ENCODE measurements at regions not wholly inside any gene's neighbourhood (a gene's known extent, or its start where the extent isn't known, plus 50 kb on each side); places are given as distances from the start of the nearest gene placed in this dataset.

DNA sequence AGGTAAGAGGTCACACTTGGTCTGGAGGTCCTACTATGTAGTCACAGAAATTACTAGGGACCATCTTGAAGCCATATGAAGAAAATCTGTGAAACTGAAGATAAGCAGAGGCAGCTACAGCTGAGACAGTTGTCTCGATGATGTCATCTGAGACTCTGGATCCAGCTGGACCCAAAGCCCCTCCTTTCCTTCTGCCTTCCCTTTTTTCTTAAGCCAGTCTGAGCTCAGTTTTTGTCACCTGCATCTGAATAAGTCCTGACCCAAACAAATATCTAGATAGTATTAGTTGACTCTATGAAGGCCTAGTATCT lies 143.3 kb downstream of the ETS2 start:
- no peaks in the 10 kb centered on the region for H3K36me3 ChIP-seq
- no peak overlapping the region for H3K27ac ChIP-seq
- no peaks in the 10 kb centered on the region for H3K9me3 ChIP-seq (ENCODE audit: low read depth)
- H3K4me1 ChIP-seq (ENCODE audit: low read depth): no peaks in the 10 kb centered on the region
- TF ChIP-seq, protein P1, sequence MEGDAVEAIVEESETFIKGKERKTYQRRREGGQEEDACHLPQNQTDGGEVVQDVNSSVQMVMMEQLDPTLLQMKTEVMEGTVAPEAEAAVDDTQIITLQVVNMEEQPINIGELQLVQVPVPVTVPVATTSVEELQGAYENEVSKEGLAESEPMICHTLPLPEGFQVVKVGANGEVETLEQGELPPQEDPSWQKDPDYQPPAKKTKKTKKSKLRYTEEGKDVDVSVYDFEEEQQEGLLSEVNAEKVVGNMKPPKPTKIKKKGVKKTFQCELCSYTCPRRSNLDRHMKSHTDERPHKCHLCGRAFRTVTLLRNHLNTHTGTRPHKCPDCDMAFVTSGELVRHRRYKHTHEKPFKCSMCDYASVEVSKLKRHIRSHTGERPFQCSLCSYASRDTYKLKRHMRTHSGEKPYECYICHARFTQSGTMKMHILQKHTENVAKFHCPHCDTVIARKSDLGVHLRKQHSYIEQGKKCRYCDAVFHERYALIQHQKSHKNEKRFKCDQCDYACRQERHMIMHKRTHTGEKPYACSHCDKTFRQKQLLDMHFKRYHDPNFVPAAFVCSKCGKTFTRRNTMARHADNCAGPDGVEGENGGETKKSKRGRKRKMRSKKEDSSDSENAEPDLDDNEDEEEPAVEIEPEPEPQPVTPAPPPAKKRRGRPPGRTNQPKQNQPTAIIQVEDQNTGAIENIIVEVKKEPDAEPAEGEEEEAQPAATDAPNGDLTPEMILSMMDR (IDR thresholded peaks at IDR 0.05; ENCODE audit: low read depth, low read length): no peak
- no peak for DNase-seq (ENCODE audit: low read depth in 1 of 2, low spot score in 1 of 2)
- no peak overlapping the region for H3K4me3 ChIP-seq
- no peaks in the 10 kb centered on the region for H3K27me3 ChIP-seq

DNA sequence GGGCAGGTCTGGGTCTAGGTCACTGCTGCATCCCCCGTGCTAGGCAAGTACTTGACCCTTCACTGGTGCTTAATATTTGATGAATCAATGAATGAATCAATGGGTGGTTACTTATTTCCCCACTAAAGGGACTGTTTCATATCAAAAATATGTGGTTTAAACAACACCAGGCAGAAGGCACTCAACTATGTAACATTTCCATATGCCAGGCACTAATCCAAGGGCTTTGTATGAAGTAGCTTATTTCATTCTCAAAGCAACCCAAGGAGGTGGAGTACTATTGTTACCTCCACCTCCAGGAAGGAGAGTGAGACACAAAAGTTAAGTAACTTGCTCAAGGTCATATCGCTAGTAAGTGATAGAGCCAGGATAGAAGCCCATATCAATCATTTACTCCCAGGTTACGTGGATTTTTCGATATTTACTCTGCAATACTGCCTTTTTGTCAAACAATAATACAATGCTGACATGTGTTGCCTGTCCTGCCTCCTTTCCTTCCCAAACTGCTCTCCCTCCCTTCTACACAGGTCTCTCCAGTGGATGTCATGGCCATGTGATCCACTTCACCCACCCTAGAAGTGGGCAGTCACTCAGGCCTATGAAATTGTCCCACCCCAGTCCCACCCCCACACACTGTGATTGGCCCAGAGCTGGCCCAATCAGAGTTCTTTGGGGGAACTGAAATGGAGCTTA lies 142.8 kb downstream of the ETS2 start:
- TF ChIP-seq, protein P1 (IDR thresholded peaks at IDR 0.05; ENCODE audit: low read depth, low read length): no peak
- Histone ChIP-seq H3K27me3 (no peaks in the 10 kb centered on the region), H3K36me3 (no peaks in the 10 kb centered on the region), H3K4me3 (no peak overlapping the region), H3K27ac (no peak overlapping the region), H3K9me3 (ENCODE audit: low read depth) (no peaks in the 10 kb centered on the region), H3K4me1 (ENCODE audit: low read depth) (no peaks in the 10 kb centered on the region)
- DNase-seq (ENCODE audit: low read depth in 1 of 2, low spot score in 1 of 2): no peak

DNA sequence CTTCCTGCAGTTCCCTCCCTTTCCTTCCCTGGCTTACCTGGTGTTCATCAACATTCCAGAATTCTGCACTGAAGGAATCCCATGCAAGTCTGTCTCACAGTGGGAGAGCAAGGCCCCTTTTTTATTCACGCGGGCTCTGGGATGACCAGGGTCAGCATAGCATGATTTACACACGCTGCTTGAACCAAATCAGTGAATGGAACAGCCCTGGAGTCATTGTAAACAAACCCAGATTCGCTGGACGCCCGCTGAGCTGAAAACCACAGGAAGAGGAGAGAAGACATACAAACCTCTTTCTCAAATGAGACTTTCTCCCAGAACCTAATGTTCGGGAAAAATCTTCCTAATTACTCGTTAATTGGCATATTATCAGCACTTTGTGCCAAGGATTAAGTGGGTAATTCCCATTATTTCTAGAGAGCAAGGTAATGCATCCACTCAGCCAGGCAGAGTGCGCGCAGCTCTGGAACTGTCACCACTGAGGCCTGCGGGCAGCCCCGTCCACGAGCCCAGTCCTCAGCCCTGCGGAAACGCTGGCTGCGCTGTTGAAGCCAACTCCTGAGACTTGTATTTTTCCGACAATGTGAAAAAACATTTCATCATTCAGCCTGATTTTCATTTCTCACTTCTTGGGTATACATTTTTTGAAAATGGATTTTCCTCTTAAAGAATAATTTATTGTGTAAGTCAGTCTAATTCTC lies 140.0 kb downstream of the ETS2 start:
- no peak overlapping the region for H3K27ac ChIP-seq
- TF ChIP-seq, protein P1 (IDR thresholded peaks at IDR 0.05; ENCODE audit: low read depth, low read length): no peak
- no peaks in the 10 kb centered on the region for H3K36me3 ChIP-seq
- no peak for DNase-seq (ENCODE audit: low read depth in 1 of 2, low spot score in 1 of 2)
- no peaks in the 10 kb centered on the region for H3K27me3 ChIP-seq
- no peak overlapping the region for H3K4me3 ChIP-seq
- H3K4me1 ChIP-seq (ENCODE audit: low read depth): no peaks in the 10 kb centered on the region
- H3K9me3 ChIP-seq (ENCODE audit: low read depth): no peaks in the 10 kb centered on the region

DNA sequence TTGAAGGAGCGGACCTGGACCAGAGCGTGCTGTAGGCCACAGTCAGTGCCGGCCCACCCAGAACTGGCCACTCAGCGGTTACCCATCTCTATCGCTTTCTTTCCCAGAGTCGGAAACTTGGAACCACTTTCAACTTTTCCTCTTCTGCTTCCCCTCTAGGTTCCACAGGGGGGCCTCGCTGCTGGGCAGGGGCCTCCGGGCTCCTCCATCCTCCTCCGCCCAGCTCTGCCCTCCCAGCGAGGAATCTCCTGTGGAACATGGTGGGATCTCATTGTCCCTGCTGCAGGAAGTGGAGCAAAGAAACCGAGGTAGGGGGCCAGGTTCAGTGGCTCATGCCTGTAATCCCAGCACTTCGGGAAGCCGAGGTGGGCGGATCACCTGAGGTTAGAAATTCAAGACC lies 139.2 kb downstream of the ETS2 start:
- TF ChIP-seq, protein P1 (IDR thresholded peaks at IDR 0.05; ENCODE audit: low read depth, low read length): no peak
- H3K36me3 ChIP-seq: no peaks in the 10 kb centered on the region
- H3K4me3 ChIP-seq: no peak overlapping the region
- H3K9me3 ChIP-seq (ENCODE audit: low read depth): no peaks in the 10 kb centered on the region
- H3K4me1 ChIP-seq (ENCODE audit: low read depth): no peaks in the 10 kb centered on the region
- no peak overlapping the region for H3K27ac ChIP-seq
- H3K27me3 ChIP-seq: no peaks in the 10 kb centered on the region
- DNase-seq (ENCODE audit: low read depth in 1 of 2, low spot score in 1 of 2): no peak

DNA sequence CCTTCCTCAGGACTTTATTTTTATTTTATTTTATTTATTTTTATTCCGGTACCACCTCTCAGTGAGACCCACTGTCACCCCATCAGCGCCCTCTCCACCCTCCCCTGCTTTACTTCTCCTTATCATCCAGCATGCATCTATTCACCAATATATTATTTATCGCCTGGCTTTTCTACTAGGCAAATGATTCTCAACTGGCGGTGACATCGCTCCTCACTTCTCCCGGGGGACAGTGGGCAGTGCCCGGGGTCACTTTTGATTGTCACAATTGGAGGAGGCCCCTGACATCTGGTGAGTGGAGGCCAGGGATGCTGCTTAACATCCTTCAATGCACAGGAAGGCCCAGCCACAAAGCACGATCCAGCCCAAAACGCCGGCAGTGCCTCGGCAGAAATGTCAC lies 138.7 kb downstream of the ETS2 start:
- no peak for DNase-seq (ENCODE audit: low read depth in 1 of 2, low spot score in 1 of 2)
- H3K4me1 ChIP-seq (ENCODE audit: low read depth): no peaks in the 10 kb centered on the region
- H3K9me3 ChIP-seq (ENCODE audit: low read depth): no peaks in the 10 kb centered on the region
- no peaks in the 10 kb centered on the region for H3K36me3 ChIP-seq
- no peak overlapping the region for H3K4me3 ChIP-seq
- H3K27ac ChIP-seq: no peak overlapping the region
- TF ChIP-seq, protein P1 (IDR thresholded peaks at IDR 0.05; ENCODE audit: low read depth, low read length): no peak
- H3K27me3 ChIP-seq: no peaks in the 10 kb centered on the region

All from cardiac muscle cell (in vitro differentiated cells and primary cell).